Keratinocyte (primary cell): ENCODE measurements at regions not wholly inside any gene's neighbourhood (a gene's known extent, or its start where the extent isn't known, plus 50 kb on each side); places are given as distances from the start of the nearest gene placed in this dataset.

Experiments
- DNase-seq: peaks from one replicate; pipeline ENCODE4 v3.0.0-alpha.2; 2011; ENCODE audit warnings: low read depth, missing footprints, low spot score
- FAIRE-seq: peaks from 2 replicates; lab custom pipeline; 2011; peaks lifted over from hg19 to GRCh38; lab: Jason Lieb, UNC
- H2AFZ ChIP-seq: 2 replicates; pipeline ENCODE4 v1.6.0; 2012; ENCODE audit warnings: low read length, control low read depth, inconsistent platforms; ENCODE audit not compliant: control insufficient read depth
- H3K27ac ChIP-seq: 2 replicates; pipeline ENCODE4 v1.5.1; 2011; ENCODE audit warnings: low read length; ENCODE audit not compliant: control insufficient read depth, insufficient read depth
- H3K27me3 ChIP-seq: 3 replicates; pipeline ENCODE4 v1.6.0; 2011; ENCODE audit warnings: low read length; ENCODE audit not compliant: control insufficient read depth, insufficient read depth; ENCODE audit errors: extremely low read depth
- H3K36me3 ChIP-seq, 2 experiments: 2 replicates in 1 of 2; 3 replicates in 1 of 2; pipeline ENCODE4 v1.5.1; 2011; ENCODE audit warnings: low read length in 2 of 2, mild to moderate bottlenecking in 1 of 2; ENCODE audit not compliant: control insufficient read depth in 2 of 2, insufficient read depth in 2 of 2; ENCODE audit errors: extremely low read depth in 1 of 2
- H3K4me1 ChIP-seq: 3 replicates; pipeline ENCODE4 v1.5.1; 2011; ENCODE audit warnings: low read length; ENCODE audit not compliant: control insufficient read depth, insufficient read depth; ENCODE audit errors: extremely low read depth
- H3K4me2 ChIP-seq: 3 replicates; pipeline ENCODE4 v1.6.0; 2011; ENCODE audit warnings: low read depth, low read length; ENCODE audit not compliant: control insufficient read depth, insufficient read depth; ENCODE audit errors: extremely low read depth
- H3K4me3 ChIP-seq, 3 experiments: fragments of 200-600 bp in 1 of 3; sonication (generic) in 1 of 3; 2 replicates in 2 of 3; 3 replicates in 1 of 3; pipeline ENCODE4 v1.5.1; 2011 to 2016; ENCODE audit warnings: low read length in 3 of 3, mild to moderate bottlenecking in 3 of 3, control low read depth in 2 of 3, inconsistent platforms in 1 of 3, low read depth in 1 of 3, mixed read lengths in 1 of 3, mixed run types in 1 of 3, moderate library complexity in 1 of 3; ENCODE audit not compliant: control insufficient read depth in 2 of 3, insufficient read depth in 2 of 3; ENCODE audit errors: extremely low read depth in 1 of 3
- H3K79me2 ChIP-seq: 2 replicates; pipeline ENCODE4 v1.6.0; 2012; ENCODE audit warnings: low read length; ENCODE audit not compliant: control insufficient read depth, insufficient read depth
- H3K9ac ChIP-seq: 3 replicates; pipeline ENCODE4 v1.6.0; 2011; ENCODE audit warnings: low read length; ENCODE audit not compliant: control insufficient read depth, insufficient read depth; ENCODE audit errors: extremely low read depth
- H3K9me1 ChIP-seq: 3 replicates; pipeline ENCODE4 v1.6.0; 2011; ENCODE audit warnings: low read length; ENCODE audit not compliant: control insufficient read depth, insufficient read depth; ENCODE audit errors: extremely low read depth
- H3K9me3 ChIP-seq: 2 replicates; pipeline ENCODE4 v1.5.1; 2012; ENCODE audit warnings: low read depth, low read length; ENCODE audit not compliant: control insufficient read depth
- H4K20me1 ChIP-seq: 3 replicates; pipeline ENCODE4 v1.6.0; 2011; ENCODE audit warnings: low read length; ENCODE audit not compliant: control insufficient read depth, insufficient read depth; ENCODE audit errors: extremely low read depth
- EZH2 ChIP-seq: IDR thresholded peaks from one replicate; pipeline ENCODE4 v1.6.1; 2012; ENCODE audit warnings: inconsistent platforms, mild to moderate bottlenecking, low read length, moderate library complexity
- dilution Hi-C: fragments of 300-500 bp; cut with MboI; formaldehyde crosslinking; loops from one replicate; pipeline ENCODE4 v1.7.0; 2020; ENCODE audit warnings: low sequenced_read_pairs; ENCODE audit not compliant: extremely low pct_ligation_motif_present
- TF ChIP-seq, protein P1 (sequence below), 3 experiments: IDR thresholded peaks in 1 of 3; conservative IDR thresholded peaks in 1 of 3; optimal IDR thresholded peaks in 1 of 3; 2 replicates in 2 of 3; 3 replicates in 1 of 3; pipeline versions ENCODE3 to v1.5.1; 2011; ENCODE audit warnings: low read length in 3 of 3, mild to moderate bottlenecking in 3 of 3, moderate library complexity in 2 of 3, control low read depth in 1 of 3, inconsistent platforms in 1 of 3; ENCODE audit not compliant: insufficient read depth in 2 of 3; ENCODE audit errors: extremely low read depth in 1 of 3

DNA sequence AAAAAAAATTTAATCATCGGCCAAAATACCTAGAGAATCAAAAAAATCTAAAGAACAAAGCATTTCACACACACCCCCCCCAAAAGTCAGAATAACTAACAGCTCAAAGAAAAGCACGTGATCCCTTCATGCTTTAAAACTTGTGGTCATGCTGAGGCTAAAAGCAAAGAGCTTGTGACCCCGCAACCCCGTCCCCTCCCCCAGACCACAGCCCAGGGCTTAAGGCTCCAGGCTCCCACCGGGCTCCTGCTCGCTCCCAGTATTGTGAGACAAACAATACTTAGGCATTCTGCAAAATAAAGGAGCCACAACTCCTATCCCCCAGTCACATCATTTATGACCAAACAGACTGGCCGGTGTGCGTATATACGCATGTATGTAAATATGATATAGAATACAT, 62.1 kb upstream of the CCDC160 start:
- dilution Hi-C loops = no loop called here
- H2AFZ ChIP-seq = no peak overlapping the region
- DNase-seq (no peak), FAIRE-seq (no peak)
- no peaks in the 10 kb centered on the region for H4K20me1 ChIP-seq
- H3K27ac ChIP-seq = no peak overlapping the region
- H3K4me2 ChIP-seq = no peak overlapping the region
- H3K79me2 ChIP-seq = no peaks in the 10 kb centered on the region
- H3K4me3 ChIP-seq = no peak overlapping the region
- H3K36me3 ChIP-seq = no peaks in the 10 kb centered on the region
- H3K27me3 ChIP-seq = peaks cover 34% of the 10 kb centered on the region
- peaks cover 2% of the 10 kb centered on the region for H3K4me1 ChIP-seq
- TF ChIP-seq, protein P1, sequence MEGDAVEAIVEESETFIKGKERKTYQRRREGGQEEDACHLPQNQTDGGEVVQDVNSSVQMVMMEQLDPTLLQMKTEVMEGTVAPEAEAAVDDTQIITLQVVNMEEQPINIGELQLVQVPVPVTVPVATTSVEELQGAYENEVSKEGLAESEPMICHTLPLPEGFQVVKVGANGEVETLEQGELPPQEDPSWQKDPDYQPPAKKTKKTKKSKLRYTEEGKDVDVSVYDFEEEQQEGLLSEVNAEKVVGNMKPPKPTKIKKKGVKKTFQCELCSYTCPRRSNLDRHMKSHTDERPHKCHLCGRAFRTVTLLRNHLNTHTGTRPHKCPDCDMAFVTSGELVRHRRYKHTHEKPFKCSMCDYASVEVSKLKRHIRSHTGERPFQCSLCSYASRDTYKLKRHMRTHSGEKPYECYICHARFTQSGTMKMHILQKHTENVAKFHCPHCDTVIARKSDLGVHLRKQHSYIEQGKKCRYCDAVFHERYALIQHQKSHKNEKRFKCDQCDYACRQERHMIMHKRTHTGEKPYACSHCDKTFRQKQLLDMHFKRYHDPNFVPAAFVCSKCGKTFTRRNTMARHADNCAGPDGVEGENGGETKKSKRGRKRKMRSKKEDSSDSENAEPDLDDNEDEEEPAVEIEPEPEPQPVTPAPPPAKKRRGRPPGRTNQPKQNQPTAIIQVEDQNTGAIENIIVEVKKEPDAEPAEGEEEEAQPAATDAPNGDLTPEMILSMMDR (optimal IDR thresholded peaks at IDR 0.05 in 1 of 3, IDR thresholded peaks at IDR 0.05 in 1 of 3, conservative IDR thresholded peaks at IDR 0.05 in 1 of 3; ENCODE audit: extremely low read depth in 1 of 3, insufficient read depth in 2 of 3, low read length in 3 of 3) = no peak
- TF ChIP-seq EZH2 = no peak
- H3K9me3 ChIP-seq = no peaks in the 10 kb centered on the region
- H3K9me1 ChIP-seq = no peaks in the 10 kb centered on the region
- no peak overlapping the region for H3K9ac ChIP-seq

DNA sequence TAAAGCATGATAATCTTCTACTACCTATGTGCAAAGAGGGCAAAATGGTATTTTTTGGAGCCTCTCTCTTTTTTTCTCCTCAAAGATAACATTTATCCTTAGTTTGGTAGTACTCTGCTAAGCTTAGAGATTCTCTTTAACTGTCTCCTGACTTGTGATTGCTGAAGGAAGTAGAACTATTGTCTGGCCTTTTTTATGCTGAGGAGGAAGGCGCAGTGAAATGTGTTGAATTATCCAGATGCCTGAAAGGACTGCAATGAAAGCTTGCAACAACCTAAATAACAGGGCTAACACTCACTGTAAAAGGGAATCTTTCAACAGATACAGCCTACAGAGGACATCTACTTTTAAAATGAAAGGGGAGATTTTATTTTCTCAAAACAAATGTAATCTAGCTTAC, 59.5 kb upstream of the CCDC160 start:
- no peak overlapping the region for H3K27ac ChIP-seq
- no peak overlapping the region for H2AFZ ChIP-seq
- no peak overlapping the region for H3K4me2 ChIP-seq
- no peak overlapping the region for H3K4me3 ChIP-seq
- dilution Hi-C loops = no loop called here
- FAIRE-seq = no peak
- no peaks in the 10 kb centered on the region for H3K79me2 ChIP-seq
- no peaks in the 10 kb centered on the region for H3K9me1 ChIP-seq
- no peaks in the 10 kb centered on the region for H3K9me3 ChIP-seq
- no peak for DNase-seq
- H3K36me3 ChIP-seq = no peaks in the 10 kb centered on the region
- H3K27me3 ChIP-seq = peaks cover 21% of the 10 kb centered on the region
- H4K20me1 ChIP-seq = no peaks in the 10 kb centered on the region
- peaks cover 2% of the 10 kb centered on the region for H3K4me1 ChIP-seq
- H3K9ac ChIP-seq = no peak overlapping the region
- TF ChIP-seq, protein P1 (optimal IDR thresholded peaks at IDR 0.05 in 1 of 3, IDR thresholded peaks at IDR 0.05 in 1 of 3, conservative IDR thresholded peaks at IDR 0.05 in 1 of 3; ENCODE audit: extremely low read depth in 1 of 3, insufficient read depth in 2 of 3, low read length in 3 of 3) = no peak
- no peak for TF ChIP-seq EZH2
